ENCODE measurements at regions not wholly inside any gene's neighbourhood (a gene's known extent, or its start where the extent isn't known, plus 50 kb on each side); places are given as distances from the start of the nearest gene placed in this dataset.
A peak's percentile ranks its signal among the peaks of the same experiment; 100 is the strongest.

GRCh38 chr11:82174610-82175009 is 559.1 kb downstream of the FAM181B start:
- TF ChIP-seq CTCF (IDR thresholded peaks at IDR 0.05) (peak; percentile 44), ZFX (IDR thresholded peaks at IDR 0.05; ENCODE audit: borderline replicate concordance) (no peak)
